Suprapubic skin (tissue), 4 donors: ENCODE measurements at regions not wholly inside any gene's neighbourhood (a gene's known extent, or its start where the extent isn't known, plus 50 kb on each side); places are given as distances from the start of the nearest gene placed in this dataset.

ENCODE experiments used
- EP300 ChIP-seq: sonication (generic); formaldehyde crosslinking; IDR thresholded peaks from one replicate; pipeline ENCODE4 v1.6.1; 2017; ENCODE audit warnings: antibody characterized with exemption
- POLR2A ChIP-seq, 2 donors: fragments of 450-650 bp; IDR thresholded peaks; one replicate each; pipeline ENCODE4 v1.6.1; 2017; ENCODE audit warnings: antibody characterized with exemption in 2 of 2, mild to moderate bottlenecking in 2 of 2, moderate library complexity in 2 of 2
- POLR2AphosphoS5 ChIP-seq, 3 donors: sonication (generic); formaldehyde crosslinking; IDR thresholded peaks; one replicate each; pipeline ENCODE4 v1.6.1; 2017; ENCODE audit warnings: antibody characterized with exemption in 3 of 3
- TF ChIP-seq, protein P1 (sequence below), 2 donors: fragments of 200-600 bp in 1 of 2; fragments of 450-650 bp in 1 of 2; sonication (generic) in 1 of 2; IDR thresholded peaks; one replicate each; pipeline ENCODE4 v1.5.1; 2016 to 2019; ENCODE audit warnings: antibody characterized with exemption in 2 of 2, mild to moderate bottlenecking in 1 of 2, moderate library complexity in 1 of 2

DNA sequence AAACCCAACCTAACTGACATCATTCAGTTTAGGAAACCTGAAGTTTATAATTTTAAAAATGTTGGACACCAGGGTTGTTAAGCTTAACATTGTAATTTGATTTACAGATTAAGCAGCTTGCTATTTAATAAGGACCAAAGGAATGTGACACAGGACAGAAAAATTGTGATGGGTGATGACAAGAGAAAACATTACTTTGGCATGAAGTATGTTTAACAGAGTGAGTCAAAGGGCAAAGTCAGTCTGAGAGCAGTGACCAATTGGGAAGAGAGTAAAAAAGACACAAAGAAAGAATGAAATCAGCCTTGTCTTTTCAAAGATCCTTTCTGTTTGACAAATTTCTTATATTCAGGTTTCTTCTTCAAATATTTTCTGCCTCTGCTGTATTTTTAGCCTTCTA is 1301.6 kb downstream of the SI start:
- TF ChIP-seq EP300 (no peak), POLR2A (IDR thresholded peaks at IDR 0.05) (no peak), POLR2AphosphoS5 (IDR thresholded peaks at IDR 0.05) (no peak)
- TF ChIP-seq, protein P1, sequence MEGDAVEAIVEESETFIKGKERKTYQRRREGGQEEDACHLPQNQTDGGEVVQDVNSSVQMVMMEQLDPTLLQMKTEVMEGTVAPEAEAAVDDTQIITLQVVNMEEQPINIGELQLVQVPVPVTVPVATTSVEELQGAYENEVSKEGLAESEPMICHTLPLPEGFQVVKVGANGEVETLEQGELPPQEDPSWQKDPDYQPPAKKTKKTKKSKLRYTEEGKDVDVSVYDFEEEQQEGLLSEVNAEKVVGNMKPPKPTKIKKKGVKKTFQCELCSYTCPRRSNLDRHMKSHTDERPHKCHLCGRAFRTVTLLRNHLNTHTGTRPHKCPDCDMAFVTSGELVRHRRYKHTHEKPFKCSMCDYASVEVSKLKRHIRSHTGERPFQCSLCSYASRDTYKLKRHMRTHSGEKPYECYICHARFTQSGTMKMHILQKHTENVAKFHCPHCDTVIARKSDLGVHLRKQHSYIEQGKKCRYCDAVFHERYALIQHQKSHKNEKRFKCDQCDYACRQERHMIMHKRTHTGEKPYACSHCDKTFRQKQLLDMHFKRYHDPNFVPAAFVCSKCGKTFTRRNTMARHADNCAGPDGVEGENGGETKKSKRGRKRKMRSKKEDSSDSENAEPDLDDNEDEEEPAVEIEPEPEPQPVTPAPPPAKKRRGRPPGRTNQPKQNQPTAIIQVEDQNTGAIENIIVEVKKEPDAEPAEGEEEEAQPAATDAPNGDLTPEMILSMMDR (IDR thresholded peaks at IDR 0.05), result no peak
